Left ventricle myocardium inferior (tissue), 1 donor: ENCODE measurements at regions not wholly inside any gene's neighbourhood (a gene's known extent, or its start where the extent isn't known, plus 50 kb on each side); places are given as distances from the start of the nearest gene placed in this dataset.

ENCODE experiments used
- DNase-seq: peaks from one replicate; pipeline ENCODE4 v3.0.0-alpha.2; 2020
- H3K27ac ChIP-seq: fragments of 200-600 bp; replicated peaks from 2 replicates; pipeline ENCODE4 v1.8.0; 2021
- H3K27me3 ChIP-seq: fragments of 200-600 bp; 2 replicates; pipeline ENCODE4 v1.8.0; 2021; ENCODE audit warnings: low read depth
- H3K36me3 ChIP-seq: fragments of 200-600 bp; 2 replicates; pipeline ENCODE4 v1.8.0; 2021
- H3K4me1 ChIP-seq: fragments of 200-600 bp; 2 replicates; pipeline ENCODE4 v1.8.0; 2021
- H3K4me3 ChIP-seq: fragments of 200-600 bp; 2 replicates; pipeline ENCODE4 v1.8.0; 2021; ENCODE audit warnings: mild to moderate bottlenecking, moderate library complexity
- H3K9me3 ChIP-seq: fragments of 200-600 bp; replicated peaks from 2 replicates; pipeline ENCODE4 v1.8.0; 2021
- intact Hi-C: fragments of 100-400 bp; cut with micrococcal nuclease; formaldehyde crosslinking; loops from one replicate; pipeline ENCODE4 v1.11.0; 2022
- TF ChIP-seq, protein P1 (sequence below): fragments of 200-600 bp; IDR thresholded peaks from 2 replicates; pipeline ENCODE4 v1.8.0; 2021; ENCODE audit warnings: antibody characterized with exemption, mild to moderate bottlenecking, borderline replicate concordance
- donor health status: DM: no; HTN: yes; CAD: no; lungs with severe emphysema.

DNA sequence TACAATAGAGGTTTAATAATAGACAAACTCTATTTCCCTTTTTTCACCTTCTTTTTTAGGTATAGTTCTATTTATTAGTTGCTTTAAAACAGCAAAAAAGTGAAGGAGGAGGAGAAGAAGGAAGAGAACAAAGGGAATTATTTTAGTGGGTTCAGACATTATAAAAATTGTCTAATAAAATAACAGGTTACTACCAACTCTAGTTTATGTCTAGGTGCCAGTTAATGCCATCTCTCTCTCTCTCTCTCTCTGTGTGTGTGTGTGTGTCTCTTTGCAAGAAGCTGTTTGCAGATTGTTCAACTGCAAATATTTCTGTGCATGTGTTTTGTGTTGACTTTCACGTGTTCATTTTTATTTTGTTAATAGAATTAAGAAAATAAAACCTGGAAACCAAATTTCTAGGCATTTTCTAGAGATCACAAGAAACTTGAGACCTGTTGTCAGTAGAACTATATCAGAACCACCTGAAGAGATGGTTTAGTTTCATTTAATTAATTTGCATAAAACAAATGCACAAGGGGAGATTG, 313.5 kb upstream of the SGK1 start:
- H3K27ac ChIP-seq, result no peak overlapping the region

DNA sequence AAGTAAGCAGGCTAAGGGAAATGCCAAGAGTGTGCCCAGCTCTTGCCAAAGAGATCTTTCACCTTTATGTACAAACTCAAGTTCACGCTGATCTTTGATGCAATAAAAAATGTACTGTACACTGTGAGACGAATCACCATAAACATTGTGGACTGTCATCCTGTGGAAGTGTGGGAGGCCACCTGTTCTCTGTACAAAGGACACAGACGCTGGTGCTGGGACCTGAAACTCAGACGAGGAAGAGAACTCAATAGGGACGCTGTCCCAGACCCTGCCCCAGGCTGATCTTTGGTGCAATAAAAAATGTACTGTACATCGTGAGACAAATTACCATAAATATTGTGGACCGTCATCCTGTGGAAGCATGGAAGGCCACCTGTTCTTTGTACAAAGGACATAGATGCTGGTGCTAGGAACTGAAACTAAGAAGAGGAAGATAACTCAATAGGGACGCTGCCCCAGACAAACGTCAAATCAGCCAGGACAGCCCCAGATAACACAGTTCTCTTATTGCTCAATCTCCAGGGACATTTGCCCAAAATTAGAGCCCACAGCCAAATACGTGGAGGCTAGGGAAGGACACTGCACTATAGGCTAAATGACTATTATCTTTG, 312.7 kb upstream of the SGK1 start:
- H3K27me3 ChIP-seq, result no peaks in the 10 kb centered on the region
- no peaks in the 10 kb centered on the region for H3K36me3 ChIP-seq
- intact Hi-C loops, result no loop called here
- no peaks in the 10 kb centered on the region for H3K4me1 ChIP-seq
- H3K9me3 ChIP-seq, result no peaks in the 10 kb centered on the region
- H3K4me3 ChIP-seq, result no peak overlapping the region
- no peak for DNase-seq
- no peak overlapping the region for H3K27ac ChIP-seq
- TF ChIP-seq, protein P1, sequence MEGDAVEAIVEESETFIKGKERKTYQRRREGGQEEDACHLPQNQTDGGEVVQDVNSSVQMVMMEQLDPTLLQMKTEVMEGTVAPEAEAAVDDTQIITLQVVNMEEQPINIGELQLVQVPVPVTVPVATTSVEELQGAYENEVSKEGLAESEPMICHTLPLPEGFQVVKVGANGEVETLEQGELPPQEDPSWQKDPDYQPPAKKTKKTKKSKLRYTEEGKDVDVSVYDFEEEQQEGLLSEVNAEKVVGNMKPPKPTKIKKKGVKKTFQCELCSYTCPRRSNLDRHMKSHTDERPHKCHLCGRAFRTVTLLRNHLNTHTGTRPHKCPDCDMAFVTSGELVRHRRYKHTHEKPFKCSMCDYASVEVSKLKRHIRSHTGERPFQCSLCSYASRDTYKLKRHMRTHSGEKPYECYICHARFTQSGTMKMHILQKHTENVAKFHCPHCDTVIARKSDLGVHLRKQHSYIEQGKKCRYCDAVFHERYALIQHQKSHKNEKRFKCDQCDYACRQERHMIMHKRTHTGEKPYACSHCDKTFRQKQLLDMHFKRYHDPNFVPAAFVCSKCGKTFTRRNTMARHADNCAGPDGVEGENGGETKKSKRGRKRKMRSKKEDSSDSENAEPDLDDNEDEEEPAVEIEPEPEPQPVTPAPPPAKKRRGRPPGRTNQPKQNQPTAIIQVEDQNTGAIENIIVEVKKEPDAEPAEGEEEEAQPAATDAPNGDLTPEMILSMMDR, result no peak

More for the DNA sequence above, 313.5 kb upstream of the SGK1 start:
- Histone ChIP-seq H3K36me3 (no peaks in the 10 kb centered on the region), H3K4me1 (no peaks in the 10 kb centered on the region), H3K9me3 (no peaks in the 10 kb centered on the region), H3K27me3 (no peaks in the 10 kb centered on the region), H3K4me3 (no peak overlapping the region)
- intact Hi-C loops, result no loop called here
- DNase-seq, result no peak
- TF ChIP-seq, protein P1, result no peak

DNA sequence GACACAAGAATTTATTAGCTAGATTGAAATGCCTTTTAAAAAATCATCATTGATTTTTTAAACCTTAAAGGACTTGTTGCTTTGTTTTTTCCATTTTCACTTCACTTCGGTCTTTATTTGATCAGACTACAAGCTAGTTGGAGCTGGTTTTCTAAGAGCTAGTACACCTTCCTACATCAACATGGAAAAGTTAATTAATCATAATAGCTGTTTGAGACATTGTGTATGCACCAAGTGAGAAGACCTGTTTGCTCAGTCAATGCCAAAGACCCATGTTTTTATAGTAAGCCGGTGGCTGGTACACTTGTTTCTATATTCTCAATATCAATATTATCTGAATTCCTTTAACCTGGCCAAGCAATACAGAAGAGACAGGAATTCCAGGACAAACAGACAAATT, 310.2 kb upstream of the SGK1 start:
- intact Hi-C loops, result no loop called here
- H3K27ac ChIP-seq, result no peak overlapping the region
- H3K27me3 ChIP-seq, result no peaks in the 10 kb centered on the region
- H3K9me3 ChIP-seq, result no peaks in the 10 kb centered on the region
- DNase-seq, result no peak
- TF ChIP-seq, protein P1, result no peak
- no peaks in the 10 kb centered on the region for H3K36me3 ChIP-seq
- H3K4me1 ChIP-seq, result no peaks in the 10 kb centered on the region
- H3K4me3 ChIP-seq, result no peak overlapping the region

DNA sequence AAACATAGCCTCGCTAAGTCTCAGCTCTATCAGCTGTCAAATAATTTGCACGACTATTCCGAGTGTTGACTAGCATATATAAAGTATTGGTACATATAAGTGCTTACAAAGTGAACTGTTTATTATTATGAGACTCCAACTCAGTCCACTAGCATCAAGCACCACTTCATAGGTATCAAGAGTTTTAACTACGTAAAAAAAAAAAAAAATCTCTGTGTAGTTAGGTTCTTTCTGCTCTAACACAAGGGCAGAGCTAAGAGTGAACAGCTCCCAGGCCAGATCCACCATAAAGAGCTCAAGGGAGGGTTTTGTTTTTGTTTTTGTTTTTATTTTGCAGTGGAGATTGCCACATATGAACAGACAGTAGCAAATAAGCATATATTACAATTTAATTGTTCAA, 309.8 kb upstream of the SGK1 start:
- no peak overlapping the region for H3K4me3 ChIP-seq
- intact Hi-C loops, result no loop called here
- H3K27me3 ChIP-seq, result no peaks in the 10 kb centered on the region
- no peak overlapping the region for H3K27ac ChIP-seq
- H3K36me3 ChIP-seq, result no peaks in the 10 kb centered on the region
- no peaks in the 10 kb centered on the region for H3K4me1 ChIP-seq
- no peak for DNase-seq
- no peaks in the 10 kb centered on the region for H3K9me3 ChIP-seq
- TF ChIP-seq, protein P1, result no peak

DNA sequence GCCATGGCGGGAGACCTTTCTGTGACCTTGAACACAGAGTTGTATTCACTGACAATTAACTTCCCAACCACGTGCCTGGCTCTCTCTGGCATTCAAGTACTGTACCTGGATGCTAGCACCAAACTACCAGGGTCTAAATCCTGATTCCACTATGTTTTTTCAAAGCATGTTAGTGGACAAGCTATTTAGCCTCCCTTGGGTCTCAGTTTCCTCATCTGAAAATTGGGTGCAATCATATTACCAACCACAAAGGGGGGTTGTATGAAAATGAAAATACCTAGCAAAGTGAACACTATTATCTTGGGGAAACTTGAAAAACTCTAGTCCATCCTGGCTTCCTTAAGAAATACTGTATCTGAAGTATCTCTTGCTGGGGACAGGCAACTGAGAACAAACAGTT, 308.7 kb upstream of the SGK1 start:
- intact Hi-C loops, result no loop called here
- no peak for DNase-seq
- no peaks in the 10 kb centered on the region for H3K27me3 ChIP-seq

More for the DNA sequence above, 308.7 kb upstream of the SGK1 start:
- TF ChIP-seq, protein P1, result no peak
- Histone ChIP-seq H3K4me1 (no peaks in the 10 kb centered on the region), H3K27ac (no peak overlapping the region), H3K36me3 (no peaks in the 10 kb centered on the region), H3K9me3 (no peaks in the 10 kb centered on the region), H3K4me3 (no peak overlapping the region)
